Caco-2 (cell line): ENCODE measurements at regions not wholly inside any gene's neighbourhood (a gene's known extent, or its start where the extent isn't known, plus 50 kb on each side); places are given as distances from the start of the nearest gene placed in this dataset.
A peak's percentile ranks its signal among the peaks of the same experiment; 100 is the strongest.
"Not testable (repeated sequence)": the region's sequence is repeated elsewhere in the genome, so short reads cannot be mapped to it uniquely, and the experiment has no call there.

Experiments
- BruUV-seq: library from RNA; stranded (reverse); fragments of 400-500 nt; replicated peaks from 2 replicates; lab custom pipeline; 2021; lab: Mats Ljungman, UMichigan
- CTCF ChIA-PET: fragments of 300-600 bp; sonication (Branson Sonifier 250); formaldehyde crosslinking; loops from one replicate; lab custom pipeline; 2022; ENCODE audit warnings: antibody characterized with exemption; lab: Charles Lee
- POLR2A ChIA-PET: fragments of 300-600 bp; sonication (Branson Sonifier 250); formaldehyde crosslinking; loops from one replicate; lab custom pipeline; 2022; ENCODE audit warnings: antibody characterized with exemption; lab: Charles Lee
- DNase-seq, 2 experiments: peaks; one replicate each; pipeline versions ENCODE4 v3.0.0 to v3.0.0-alpha.2; 2020 to 2022
- H3K27me3 ChIP-seq: replicated peaks from 2 replicates; pipeline ENCODE4 v1.6.0; 2011; ENCODE audit warnings: low read length; ENCODE audit not compliant: control insufficient read depth, insufficient read depth
- H3K36me3 ChIP-seq: 2 replicates; pipeline ENCODE4 v1.5.1; 2011; ENCODE audit warnings: low read length; ENCODE audit not compliant: control insufficient read depth, insufficient read depth
- H3K4me1 ChIP-seq: fragments of 250-450 bp; sonication (Bioruptor Pico); 2 replicates; pipeline ENCODE4 v1.5.1; 2020; ENCODE audit warnings: mild to moderate bottlenecking
- H3K4me3 ChIP-seq: 2 replicates; pipeline ENCODE4 v1.5.1; 2011; ENCODE audit warnings: low read depth, mild to moderate bottlenecking, control low read depth, low read length
- H3K9me3 ChIP-seq: fragments of 250-450 bp; sonication (Bioruptor Pico); 2 replicates; pipeline ENCODE4 v1.5.1; 2020; ENCODE audit warnings: mild to moderate bottlenecking, moderate library complexity
- H3K27ac Mint-ChIP-seq: one replicate; pipeline ENCODE4 v1.8.0; 2022; ENCODE audit warnings: mixed read lengths; ENCODE audit not compliant: unreplicated experiment
- H3K27me3 Mint-ChIP-seq: one replicate; pipeline ENCODE4 v1.8.0; 2022; ENCODE audit warnings: mixed read lengths; ENCODE audit not compliant: insufficient read depth, unreplicated experiment
- H3K36me3 Mint-ChIP-seq: one replicate; pipeline ENCODE4 v1.8.0; 2022; ENCODE audit warnings: mild to moderate bottlenecking, mixed read lengths; ENCODE audit not compliant: insufficient read depth, unreplicated experiment
- H3K4me1 Mint-ChIP-seq: one replicate; pipeline ENCODE4 v1.8.0; 2022; ENCODE audit warnings: low read depth, mixed read lengths; ENCODE audit not compliant: unreplicated experiment
- H3K4me3 Mint-ChIP-seq: one replicate; pipeline ENCODE4 v1.8.0; 2022; ENCODE audit warnings: mild to moderate bottlenecking, moderate library complexity, mixed read lengths; ENCODE audit not compliant: unreplicated experiment
- H3K9me3 Mint-ChIP-seq: one replicate; pipeline ENCODE4 v1.8.0; 2022; ENCODE audit warnings: mixed read lengths; ENCODE audit not compliant: unreplicated experiment
- CTCF ChIP-seq, 2 experiments: fragments of 200-600 bp in 1 of 2; IDR thresholded peaks; 1 replicate in 1 of 2; 2 replicates in 1 of 2; pipeline versions ENCODE4 v1.5.1 to v1.8.0; 2011 to 2022; ENCODE audit warnings: antibody characterized with exemption in 1 of 2, control low read depth in 1 of 2, inconsistent platforms in 1 of 2, low read depth in 1 of 2, low read length in 1 of 2, mild to moderate bottlenecking in 1 of 2, moderate library complexity in 1 of 2; ENCODE audit not compliant: insufficient read depth in 1 of 2, severe bottlenecking in 1 of 2, unreplicated experiment in 1 of 2
- intact Hi-C: fragments of 100-400 bp; cut with micrococcal nuclease; formaldehyde crosslinking; loops from one replicate; pipeline ENCODE4 v1.10.0; 2022; ENCODE audit not compliant: unreplicated experiment

- POLR2A ChIA-PET: no interaction called here
These were observed 108.7 kb upstream of the KMT2C start for GRCh38 chr7:152544481-152544927.

GRCh38 chr7:152543799-152544198 is 108.0 kb upstream of the KMT2C start:
- Mint-ChIP-seq H3K27ac (peak overlapping the region; percentile 76), H3K4me3 (no peak overlapping the region), H3K36me3 (peaks cover 4% of the 10 kb centered on the region), H3K4me1 (peaks cover 13% of the 10 kb centered on the region), H3K9me3 (no peaks in the 10 kb centered on the region), H3K27me3 (no peaks in the 10 kb centered on the region)
- no peaks in the 10 kb centered on the region for H3K36me3 ChIP-seq
- intact Hi-C loops: loop anchor here (5.0 kb wide), 1 partner anchor 81 kb away; no protein-coding TSS in a partner anchor
- H3K9me3 ChIP-seq: no peaks in the 10 kb centered on the region
- peaks cover 5% of the 10 kb centered on the region; the same call in 1 of the 2 replicates for H3K4me1 ChIP-seq
- H3K4me3 ChIP-seq: no peak overlapping the region
- BruUV-seq: no TSS peak
- ChIA-PET CTCF (no interaction called here), POLR2A (no interaction called here)
- no peak for TF ChIP-seq CTCF (IDR thresholded peaks at IDR 0.05; ENCODE audit: insufficient read depth in 1 of 2, low read depth in 1 of 2, low read length in 1 of 2, severe bottlenecking in 1 of 2, unreplicated experiment in 1 of 2)
- DNase-seq: peak in 1 of 2 experiments; percentile 35
- no peaks in the 10 kb centered on the region for H3K27me3 ChIP-seq

More at GRCh38 chr7:152544481-152544927, 108.7 kb upstream of the KMT2C start:
- Mint-ChIP-seq H3K27ac (peak overlapping the region; percentile 76), H3K36me3 (peaks cover 4% of the 10 kb centered on the region), H3K27me3 (no peaks in the 10 kb centered on the region), H3K4me1 (peaks cover 13% of the 10 kb centered on the region), H3K9me3 (no peaks in the 10 kb centered on the region), H3K4me3 (no peak overlapping the region)
- Histone ChIP-seq H3K27me3 (no peaks in the 10 kb centered on the region), H3K4me3 (no peak overlapping the region), H3K36me3 (no peaks in the 10 kb centered on the region), H3K4me1 (peaks cover 5% of the 10 kb centered on the region; the same call in 1 of the 2 replicates), H3K9me3 (no peaks in the 10 kb centered on the region)
- no peak for TF ChIP-seq CTCF (IDR thresholded peaks at IDR 0.05; ENCODE audit: insufficient read depth in 1 of 2, low read depth in 1 of 2, low read length in 1 of 2, severe bottlenecking in 1 of 2, unreplicated experiment in 1 of 2)
- peak; percentile 22 to 65 for DNase-seq
- CTCF ChIA-PET: no interaction called here
- no TSS peak for BruUV-seq
- intact Hi-C loops: loop anchor here (5.0 kb wide), 1 partner anchor 82 kb away; no protein-coding TSS in a partner anchor

- BruUV-seq: no TSS peak
- intact Hi-C loops: loop anchor here (5.0 kb wide), 1 partner anchor 80 kb away; no protein-coding TSS in a partner anchor
- Mint-ChIP-seq H3K36me3 (peaks cover 4% of the 10 kb centered on the region), H3K9me3 (no peaks in the 10 kb centered on the region), H3K4me1 (peaks cover 13% of the 10 kb centered on the region), H3K27me3 (no peaks in the 10 kb centered on the region), H3K4me3 (no peak overlapping the region), H3K27ac (no peak overlapping the region)
- Histone ChIP-seq H3K27me3 (no peaks in the 10 kb centered on the region), H3K4me1 (peaks cover 5% of the 10 kb centered on the region; the same call in 1 of the 2 replicates), H3K9me3 (no peaks in the 10 kb centered on the region), H3K4me3 (no peak overlapping the region), H3K36me3 (no peaks in the 10 kb centered on the region)
- ChIA-PET CTCF (no interaction called here), POLR2A (no interaction called here)
- no peak for TF ChIP-seq CTCF (IDR thresholded peaks at IDR 0.05; ENCODE audit: insufficient read depth in 1 of 2, low read depth in 1 of 2, low read length in 1 of 2, severe bottlenecking in 1 of 2, unreplicated experiment in 1 of 2)
- no peak for DNase-seq
These were observed 106.1 kb upstream of the KMT2C start for GRCh38 chr7:152541892-152542291.

DNA sequence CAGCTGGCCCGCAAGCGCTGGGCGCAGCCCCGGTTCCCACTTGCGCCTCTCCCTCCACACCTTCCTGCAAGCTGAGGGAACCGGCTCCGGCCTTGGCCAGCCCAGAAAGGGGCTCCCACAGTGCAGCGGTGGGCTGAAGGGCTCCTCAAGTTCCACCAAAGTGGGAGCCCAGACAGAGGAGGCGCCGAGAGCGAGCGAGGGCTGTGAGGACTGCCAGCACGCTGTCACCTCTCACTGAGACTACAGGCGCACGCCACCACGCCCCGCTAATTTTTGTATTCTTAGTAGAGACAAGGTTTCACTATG is 103.3 kb upstream of the KMT2C start:
- H3K4me3 Mint-ChIP-seq, H3K4me3 ChIP-seq, H3K27ac Mint-ChIP-seq, H3K36me3 Mint-ChIP-seq, H3K9me3 ChIP-seq, H3K27me3 ChIP-seq, POLR2A ChIA-PET, H3K4me1 ChIP-seq, H3K9me3 Mint-ChIP-seq, BruUV-seq, DNase-seq, H3K4me1 Mint-ChIP-seq, H3K36me3 ChIP-seq, intact Hi-C loops, CTCF ChIA-PET, H3K27me3 Mint-ChIP-seq: not testable (repeated sequence)

DNA sequence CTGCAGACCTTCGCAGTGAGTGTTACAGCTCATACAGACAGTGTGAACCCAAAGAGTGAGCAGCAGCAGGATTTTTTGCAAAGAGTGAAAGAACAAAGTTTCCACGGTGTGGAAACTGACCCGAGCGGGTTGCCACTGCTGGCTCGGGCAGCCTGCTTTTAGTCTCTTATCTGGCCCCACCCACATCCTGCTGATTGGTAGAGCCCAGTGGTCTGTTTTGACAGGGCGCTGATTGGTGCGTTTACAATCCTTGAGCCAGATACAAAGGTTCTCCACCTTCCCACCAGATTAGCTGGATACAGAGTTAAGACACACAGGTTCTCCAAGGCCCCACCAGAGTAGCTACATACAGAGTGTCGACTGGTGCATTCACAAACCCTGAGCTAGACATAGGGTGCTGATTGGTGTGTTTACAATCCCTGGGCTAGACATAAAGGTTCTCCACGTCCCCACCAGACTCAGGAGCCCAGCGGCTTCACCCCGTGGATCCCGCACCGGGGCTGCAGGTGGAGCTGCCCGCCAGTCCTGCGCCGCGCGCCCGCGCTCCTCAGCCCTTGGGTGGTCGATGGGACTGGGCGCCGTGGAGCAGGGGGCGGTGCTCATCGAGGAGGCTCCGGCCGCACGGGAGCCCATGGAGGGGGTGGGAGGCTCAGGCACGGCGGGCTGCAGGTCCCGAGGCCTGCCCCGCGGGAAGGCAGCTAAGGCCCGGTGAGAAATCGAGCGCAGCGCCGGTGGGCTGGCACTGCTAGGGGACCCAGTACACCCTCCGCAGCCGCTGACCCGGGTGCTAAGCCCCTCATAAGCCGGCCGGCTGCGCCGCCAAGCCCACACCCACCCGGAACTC is 102.8 kb upstream of the KMT2C start:
- H3K27me3 Mint-ChIP-seq, H3K27me3 ChIP-seq, H3K36me3 ChIP-seq, H3K36me3 Mint-ChIP-seq, POLR2A ChIA-PET, H3K4me3 Mint-ChIP-seq, CTCF ChIA-PET, H3K4me1 ChIP-seq, H3K9me3 Mint-ChIP-seq, intact Hi-C loops, BruUV-seq, DNase-seq, H3K4me3 ChIP-seq, H3K9me3 ChIP-seq, H3K4me1 Mint-ChIP-seq, H3K27ac Mint-ChIP-seq: not testable (repeated sequence)
